ENCODE measurements at regions not wholly inside any gene's neighbourhood (a gene's known extent, or its start where the extent isn't known, plus 50 kb on each side); places are given as distances from the start of the nearest gene placed in this dataset.

DNA sequence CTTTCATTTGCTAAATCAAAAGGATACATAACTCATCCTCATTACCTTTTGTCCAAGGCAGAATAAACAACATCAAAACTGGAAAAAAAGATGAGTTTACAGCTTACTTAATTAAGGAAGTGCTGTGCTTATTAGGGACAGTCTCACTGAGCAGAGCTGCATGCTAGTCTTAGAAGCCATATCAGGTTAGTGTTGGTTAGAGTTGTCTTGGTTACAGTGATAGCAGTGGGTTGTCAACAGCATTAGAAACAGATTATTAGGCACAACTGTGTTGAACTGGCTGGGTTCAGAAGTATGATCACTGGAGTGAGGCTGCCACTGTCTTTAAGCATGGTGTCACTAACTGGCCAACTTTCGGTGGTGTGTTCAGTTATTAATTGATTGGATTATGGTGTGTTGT is 503.9 kb upstream of the IGFBP3 start:
- DNase-seq (ENCODE audit: low read depth, low spot score) (no peak), FAIRE-seq (no peak), ATAC-seq (peak; percentile 69)
- ChIA-PET SMC1A (ENCODE audit: uncharacterized antibody, unreplicated experiment) (interaction anchor here (0.8 to 1.4 kb wide), 5 partner anchors 8 to 258 kb away, joined by 3 to 4 read pairs (median 3); no protein-coding TSS in a partner anchor), RAD21 (ENCODE audit: unreplicated experiment) (interaction anchor here (0.5 to 1.7 kb wide), 6 partner anchors 9 to 236 kb away, joined by 3 to 7 read pairs (median 4); no protein-coding TSS in a partner anchor), CTCF (interaction anchor here (1.3 to 1.6 kb wide), 2 partner anchors 10 to 25 kb away, joined by 3 read pairs; no protein-coding TSS in a partner anchor), POLR2A (interaction anchor here (0.7 kb wide), 1 partner anchor 233 kb away, joined by 3 read pairs; no protein-coding TSS in a partner anchor)
- in situ Hi-C loops (cut with MboI) (no loop called here), intact Hi-C loops (cut with micrococcal nuclease; ENCODE audit: unreplicated experiment) (no loop called here)
- Histone ChIP-seq H3K27ac (ENCODE audit: control insufficient read depth, insufficient read depth) (no peak overlapping the region), H3K9ac (ENCODE audit: control insufficient read depth, insufficient read depth, low read length) (no peak overlapping the region), H3K36me3 (ENCODE audit: control insufficient read depth in 2 of 2, insufficient read depth in 2 of 2, low read length in 1 of 2) (no peaks in the 10 kb centered on the region), H3K9me3 (replicated peaks; ENCODE audit: control insufficient read depth, insufficient read depth, low read length) (no peaks in the 10 kb centered on the region), H3K4me1 (ENCODE audit: control insufficient read depth, insufficient read depth, low read length) (no peaks in the 10 kb centered on the region), H3K4me3 (no peak overlapping the region), H3K79me2 (ENCODE audit: control insufficient read depth, insufficient read depth, low read length) (no peaks in the 10 kb centered on the region), H4K20me1 (ENCODE audit: control insufficient read depth, insufficient read depth) (no peaks in the 10 kb centered on the region), H3K4me2 (ENCODE audit: control insufficient read depth, insufficient read depth) (no peak overlapping the region), H2AFZ (ENCODE audit: control insufficient read depth, low read depth, low read length) (no peak overlapping the region), H3K27me3 (replicated peaks in 1 of 2; ENCODE audit: control insufficient read depth in 2 of 2, insufficient read depth in 2 of 2, low read length in 1 of 2) (no peaks in the 10 kb centered on the region)
- WGBS (ENCODE audit: insufficient coverage, insufficient replicate concordance, low lambda C conversion rate, missing lambda C conversion rate) = 67% methylated on average over 1 of the region's 1 CpG
- no peak for TF ChIP-seq SMAD5 (IDR thresholded peaks at IDR 0.05; ENCODE audit: low read depth)
- TF ChIP-seq CREM (IDR thresholded peaks at IDR 0.05; ENCODE audit: low read depth) = no peak
- no peak for TF ChIP-seq SMARCA5 (IDR thresholded peaks at IDR 0.05)
- TF ChIP-seq MTA2 (IDR thresholded peaks at IDR 0.05; ENCODE audit: low read depth) = peak; percentile 60; the same call in 1 of the 2 replicates
- TF ChIP-seq BMI1 (IDR thresholded peaks at IDR 0.05; ENCODE audit: borderline replicate concordance) = peak; percentile 53
- TF ChIP-seq MYC (IDR thresholded peaks at IDR 0.05; ENCODE audit: insufficient read depth, insufficient read length, insufficient replicate concordance, low read length, severe bottlenecking) = no peak
- no peak for TF ChIP-seq IKZF2 (IDR thresholded peaks at IDR 0.05)
- TF ChIP-seq HDAC6 (IDR thresholded peaks at IDR 0.05; ENCODE audit: unreplicated experiment) = no peak
- 0 out of 2 replicates have a peak, but pooled peaks have one; percentile 34 for TF ChIP-seq ATF7 (IDR thresholded peaks at IDR 0.05; ENCODE audit: low read depth)
- BruUV-seq (replicated peaks) = no TSS peak
